Large intestine (tissue), 3 donors: ENCODE measurements at regions not wholly inside any gene's neighbourhood (a gene's known extent, or its start where the extent isn't known, plus 50 kb on each side); places are given as distances from the start of the nearest gene placed in this dataset.

Experiments
- DNase-seq, 2 donors: peaks; one replicate each; pipeline versions ENCODE4 v3.0.0 to v3.0.0-alpha.2; 2013
- H3K27ac ChIP-seq: one replicate; pipeline ENCODE4 v1.5.1; 2013; ENCODE audit warnings: low read length
- H3K27me3 ChIP-seq: 2 replicates; pipeline ENCODE4 v1.6.1; 2013; ENCODE audit warnings: low read length; ENCODE audit not compliant: control insufficient read depth, insufficient read depth
- H3K36me3 ChIP-seq: 2 replicates; pipeline ENCODE4 v1.6.1; 2013; ENCODE audit warnings: low read length; ENCODE audit not compliant: control insufficient read depth, insufficient read depth
- H3K4me1 ChIP-seq: one replicate; pipeline ENCODE4 v1.6.1; 2013; ENCODE audit warnings: low read length; ENCODE audit not compliant: control insufficient read depth, insufficient read depth
- H3K4me3 ChIP-seq: one replicate; pipeline ENCODE4 v1.5.1; 2013; ENCODE audit warnings: low read length
- H3K9me3 ChIP-seq: one replicate; pipeline ENCODE4 v1.6.1; 2013; ENCODE audit warnings: mild to moderate bottlenecking, low read depth, low read length, moderate library complexity; ENCODE audit not compliant: control insufficient read depth
- WGBS: methylation state at CpG from one replicate; pipeline ENCODE4 v1.1.5; 2013; ENCODE audit warnings: low lambda C conversion rate; ENCODE audit not compliant: insufficient coverage; 5-methylcytosine and 5-hydroxymethylcytosine counted together

- H3K36me3 ChIP-seq, result no peaks in the 10 kb centered on the region
- H3K4me3 ChIP-seq, result no peak overlapping the region
- no peaks in the 10 kb centered on the region for H3K27me3 ChIP-seq
- no peak overlapping the region for H3K27ac ChIP-seq
- no peak for DNase-seq
- WGBS, result no CpG with 5 or more reads among the region's 5 CpGs
- peaks cover 7% of the 10 kb centered on the region for H3K9me3 ChIP-seq
- no peaks in the 10 kb centered on the region for H3K4me1 ChIP-seq
Observed at GRCh38 chr4:175109933-175110332, 191.8 kb downstream of the ADAM29 start.

- 60% methylated on average over 2 of the region's 4 CpGs for WGBS
- peaks cover 3% of the 10 kb centered on the region for H3K9me3 ChIP-seq
Observed at GRCh38 chr4:175125410-175126068, 207.4 kb downstream of the ADAM29 start.

GRCh38 chr4:175127314-175127713 is 209.2 kb downstream of the ADAM29 start:
- no peak for DNase-seq
- no peaks in the 10 kb centered on the region for H3K9me3 ChIP-seq
- no peak overlapping the region for H3K27ac ChIP-seq
- no peak overlapping the region for H3K4me3 ChIP-seq
- no CpG with 5 or more reads among the region's 2 CpGs for WGBS
- no peaks in the 10 kb centered on the region for H3K36me3 ChIP-seq
- H3K4me1 ChIP-seq, result no peaks in the 10 kb centered on the region
- no peaks in the 10 kb centered on the region for H3K27me3 ChIP-seq

More at GRCh38 chr4:175125410-175126068, 207.4 kb downstream of the ADAM29 start:
- Histone ChIP-seq H3K4me1 (no peaks in the 10 kb centered on the region), H3K4me3 (no peak overlapping the region), H3K27ac (no peak overlapping the region), H3K27me3 (no peaks in the 10 kb centered on the region), H3K36me3 (no peaks in the 10 kb centered on the region)
- no peak for DNase-seq

GRCh38 chr4:175129797-175130196 is 211.6 kb downstream of the ADAM29 start:
- Histone ChIP-seq H3K27ac (no peak overlapping the region), H3K27me3 (no peaks in the 10 kb centered on the region), H3K4me3 (no peak overlapping the region), H3K36me3 (no peaks in the 10 kb centered on the region), H3K4me1 (no peaks in the 10 kb centered on the region), H3K9me3 (no peaks in the 10 kb centered on the region)
- 93% methylated on average over 3 of the region's 4 CpGs for WGBS
- no peak for DNase-seq

GRCh38 chr4:175139205-175139604 is 221.0 kb downstream of the ADAM29 start:
- no peak for DNase-seq
- WGBS, result no CpG with 5 or more reads among the region's 12 CpGs
- Histone ChIP-seq H3K27ac (no peak overlapping the region), H3K4me1 (no peaks in the 10 kb centered on the region), H3K9me3 (no peaks in the 10 kb centered on the region), H3K27me3 (no peaks in the 10 kb centered on the region), H3K36me3 (no peaks in the 10 kb centered on the region), H3K4me3 (no peak overlapping the region)

- Histone ChIP-seq H3K36me3 (no peaks in the 10 kb centered on the region), H3K27ac (no peak overlapping the region), H3K9me3 (peaks cover 3% of the 10 kb centered on the region), H3K4me1 (no peaks in the 10 kb centered on the region), H3K4me3 (no peak overlapping the region), H3K27me3 (no peaks in the 10 kb centered on the region)
- DNase-seq, result no peak
Observed at GRCh38 chr4:175143116-175143515, 225.0 kb downstream of the ADAM29 start.

GRCh38 chr4:175146799-175147198 is 228.6 kb downstream of the ADAM29 start:
- Histone ChIP-seq H3K4me1 (no peaks in the 10 kb centered on the region), H3K36me3 (no peaks in the 10 kb centered on the region), H3K4me3 (no peak overlapping the region), H3K9me3 (peaks cover 3% of the 10 kb centered on the region), H3K27ac (no peak overlapping the region), H3K27me3 (no peaks in the 10 kb centered on the region)
- no peak for DNase-seq
- no CpG with 5 or more reads among the region's 14 CpGs for WGBS

GRCh38 chr4:175147233-175147632 is 229.1 kb downstream of the ADAM29 start:
- peaks cover 3% of the 10 kb centered on the region for H3K9me3 ChIP-seq
- H3K4me1 ChIP-seq, result no peaks in the 10 kb centered on the region
- no peak for DNase-seq
- H3K36me3 ChIP-seq, result no peaks in the 10 kb centered on the region
- no peaks in the 10 kb centered on the region for H3K27me3 ChIP-seq
- H3K27ac ChIP-seq, result no peak overlapping the region
- 83% methylated on average over 1 of the region's 12 CpGs for WGBS
- no peak overlapping the region for H3K4me3 ChIP-seq

GRCh38 chr4:175166020-175166419 is 247.9 kb downstream of the ADAM29 start:
- Histone ChIP-seq H3K27ac (no peak overlapping the region), H3K27me3 (no peaks in the 10 kb centered on the region), H3K4me1 (no peaks in the 10 kb centered on the region), H3K36me3 (no peaks in the 10 kb centered on the region), H3K4me3 (no peak overlapping the region), H3K9me3 (no peaks in the 10 kb centered on the region)
- WGBS, result no CpG with 5 or more reads among the region's 2 CpGs
- no peak for DNase-seq

GRCh38 chr4:175176710-175177109 is 258.6 kb downstream of the ADAM29 start:
- Histone ChIP-seq H3K4me1 (no peaks in the 10 kb centered on the region), H3K9me3 (no peaks in the 10 kb centered on the region), H3K27me3 (no peaks in the 10 kb centered on the region), H3K4me3 (no peak overlapping the region), H3K27ac (no peak overlapping the region), H3K36me3 (no peaks in the 10 kb centered on the region)
- DNase-seq, result no peak
- WGBS, result 80% methylated on average over 1 of the region's 4 CpGs

- no peak overlapping the region for H3K27ac ChIP-seq
- no peaks in the 10 kb centered on the region for H3K36me3 ChIP-seq
- no peaks in the 10 kb centered on the region for H3K27me3 ChIP-seq
- H3K4me3 ChIP-seq, result no peak overlapping the region
- no peaks in the 10 kb centered on the region for H3K4me1 ChIP-seq
- H3K9me3 ChIP-seq, result no peaks in the 10 kb centered on the region
- no peak for DNase-seq
- WGBS, result 56% methylated on average over 2 of the region's 3 CpGs
Observed at GRCh38 chr4:175190654-175191053, 272.5 kb downstream of the ADAM29 start.
